Neural cell (in vitro differentiated cells): ENCODE measurements at regions not wholly inside any gene's neighbourhood (a gene's known extent, or its start where the extent isn't known, plus 50 kb on each side); places are given as distances from the start of the nearest gene placed in this dataset.

Source experiments
- H2AFZ ChIP-seq: fragments of 200-600, 300-800 bp; sonication (generic), shearing (Covaris generic); 2 replicates; pipeline ENCODE4 v1.6.0; 2014; ENCODE audit warnings: low read depth, mild to moderate bottlenecking, antibody characterized with exemption, low read length, moderate library complexity
- H3F3A ChIP-seq: fragments of 200-600 bp; shearing (Covaris generic); 2 replicates; pipeline ENCODE4 v1.6.1; 2016; ENCODE audit warnings: mild to moderate bottlenecking, moderate library complexity, mixed read lengths, antibody characterized with exemption, low read length; ENCODE audit not compliant: insufficient read depth, poor library complexity, severe bottlenecking
- H3K27ac ChIP-seq: fragments of 200-600, 300-800 bp; sonication (generic), shearing (Covaris generic); 2 replicates; pipeline ENCODE4 v1.5.1; 2014; ENCODE audit warnings: mild to moderate bottlenecking, low read length, moderate library complexity
- H3K27me3 ChIP-seq: fragments of 300-800, 200-600 bp; sonication (generic), shearing (Covaris generic); 2 replicates; pipeline ENCODE4 v1.6.0; 2014; ENCODE audit warnings: mild to moderate bottlenecking, low read depth, low read length, moderate library complexity; ENCODE audit not compliant: insufficient read depth
- H3K36me3 ChIP-seq: fragments of 300-800, 200-600 bp; sonication (generic), shearing (Covaris generic); 2 replicates; pipeline ENCODE4 v1.5.1; 2014; ENCODE audit warnings: mild to moderate bottlenecking, antibody characterized with exemption, low read length, moderate library complexity; ENCODE audit not compliant: insufficient read depth
- H3K4me2 ChIP-seq: fragments of 300-800, 200-600 bp; sonication (generic), shearing (Covaris generic); 2 replicates; pipeline ENCODE4 v1.6.0; 2014; ENCODE audit warnings: mild to moderate bottlenecking, low read length
- H3K4me3 ChIP-seq: fragments of 300-800, 200-600 bp; sonication (generic), shearing (Covaris generic); 2 replicates; pipeline ENCODE4 v1.5.1; 2014; ENCODE audit warnings: mild to moderate bottlenecking, low read length, moderate library complexity
- H3K79me2 ChIP-seq: fragments of 200-600 bp; shearing (Covaris generic); replicated peaks from 2 replicates; pipeline ENCODE4 v1.6.0; 2014; ENCODE audit warnings: mild to moderate bottlenecking, low read length, moderate library complexity; ENCODE audit not compliant: insufficient read depth
- H3K9ac ChIP-seq: fragments of 300-800, 200-600 bp; sonication (generic), shearing (Covaris generic); 2 replicates; pipeline ENCODE4 v1.6.1; 2016; ENCODE audit warnings: mild to moderate bottlenecking, low read length, mixed read lengths
- H3K9me2 ChIP-seq: fragments of 200-600 bp; shearing (Covaris generic); 2 replicates; pipeline ENCODE4 v1.6.1; 2016; ENCODE audit warnings: mild to moderate bottlenecking, low read length, mixed read lengths; ENCODE audit not compliant: insufficient read depth
- H3K9me3 ChIP-seq: fragments of 200-600, 300-800 bp; sonication (generic), shearing (Covaris generic); 2 replicates; pipeline ENCODE4 v1.6.1; 2016; ENCODE audit warnings: mild to moderate bottlenecking, mixed run types, low read length, moderate library complexity, mixed read lengths
- H4K20me1 ChIP-seq: fragments of 200-600 bp; shearing (Covaris generic); 2 replicates; pipeline ENCODE4 v1.6.1; 2016; ENCODE audit warnings: mild to moderate bottlenecking, mixed run types; ENCODE audit not compliant: insufficient read depth
- EP300 ChIP-seq: fragments of 450-650 bp; conservative IDR thresholded peaks from 2 replicates; pipeline ENCODE4 v1.6.1; 2014; ENCODE audit warnings: antibody characterized with exemption, mild to moderate bottlenecking, moderate library complexity; ENCODE audit not compliant: poor library complexity, severe bottlenecking
- EZH2 ChIP-seq: fragments of 200-600, 300-800 bp; shearing (Covaris generic), sonication (generic); IDR thresholded peaks from 2 replicates; pipeline ENCODE4 v1.6.1; 2014; ENCODE audit warnings: antibody characterized with exemption, low read length, borderline replicate concordance, mild to moderate bottlenecking; ENCODE audit not compliant: insufficient read depth, poor library complexity, severe bottlenecking
- MXI1 ChIP-seq: fragments of 450-650 bp; conservative IDR thresholded peaks from 2 replicates; pipeline ENCODE4 v1.6.1; 2014; ENCODE audit warnings: antibody characterized with exemption, mild to moderate bottlenecking; ENCODE audit not compliant: poor library complexity, severe bottlenecking
- POLR2AphosphoS5 ChIP-seq: IDR thresholded peaks from 2 replicates; pipeline ENCODE4 v1.6.1; 2012
- RAD21 ChIP-seq: fragments of 450-650 bp; conservative IDR thresholded peaks from 2 replicates; pipeline ENCODE4 v1.6.1; 2014; ENCODE audit warnings: antibody characterized with exemption, mild to moderate bottlenecking, moderate library complexity
- SMC3 ChIP-seq: fragments of 450-650 bp; conservative IDR thresholded peaks from 2 replicates; pipeline ENCODE4 v1.6.1; 2014; ENCODE audit warnings: antibody characterized with exemption, mild to moderate bottlenecking, moderate library complexity; ENCODE audit not compliant: poor library complexity
- TAF1 ChIP-seq: IDR thresholded peaks from 2 replicates; pipeline ENCODE4 v1.6.1; 2012; ENCODE audit warnings: low read depth
- TF ChIP-seq, protein P1 (sequence below): IDR thresholded peaks from 2 replicates; pipeline ENCODE4 v1.6.1; 2012; ENCODE audit warnings: borderline replicate concordance
- TF ChIP-seq, protein P2 (sequence below): fragments of 450-650 bp; IDR thresholded peaks from 2 replicates; pipeline ENCODE4 v1.5.1; 2014; ENCODE audit warnings: antibody characterized with exemption, mild to moderate bottlenecking, moderate library complexity; ENCODE audit not compliant: poor library complexity, severe bottlenecking

GRCh38 chr10:130956251-130956650, 355.3 kb downstream of the TCERG1L start:
- Histone ChIP-seq H2AFZ (no peak overlapping the region), H3K27ac (no peak overlapping the region), H3K79me2 (no peaks in the 10 kb centered on the region), H4K20me1 (no peaks in the 10 kb centered on the region), H3K4me3 (no peak overlapping the region), H3F3A (no peaks in the 10 kb centered on the region), H3K9ac (no peak overlapping the region), H3K27me3 (no peaks in the 10 kb centered on the region), H3K9me3 (no peaks in the 10 kb centered on the region), H3K4me2 (no peak overlapping the region), H3K9me2 (no peaks in the 10 kb centered on the region), H3K36me3 (no peaks in the 10 kb centered on the region)
- no peak for TF ChIP-seq RAD21

DNA sequence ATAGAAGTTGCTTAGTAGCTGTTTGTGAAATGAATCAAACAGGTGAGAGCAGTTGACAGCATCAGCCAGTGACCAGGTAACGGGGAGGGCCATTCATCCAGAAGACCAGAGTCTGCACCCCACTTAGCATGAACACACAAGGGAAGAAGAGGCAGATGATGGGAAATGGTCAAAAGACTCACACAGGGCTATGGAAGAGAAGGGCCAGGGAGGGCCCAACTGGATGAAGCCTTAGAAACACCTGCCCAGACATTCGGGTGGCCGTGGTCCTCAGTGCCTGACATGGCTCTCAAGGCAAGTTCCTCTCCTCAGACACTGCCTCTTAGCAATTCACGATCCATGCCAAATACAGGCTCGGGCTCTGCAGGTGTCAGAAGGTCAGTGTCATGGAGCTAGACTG, 354.1 kb downstream of the TCERG1L start:
- Histone ChIP-seq H3K79me2 (no peaks in the 10 kb centered on the region), H4K20me1 (no peaks in the 10 kb centered on the region), H3F3A (no peaks in the 10 kb centered on the region), H3K9me3 (no peaks in the 10 kb centered on the region), H2AFZ (no peak overlapping the region), H3K4me3 (no peak overlapping the region), H3K4me2 (no peak overlapping the region), H3K27ac (no peak overlapping the region), H3K36me3 (no peaks in the 10 kb centered on the region), H3K9ac (no peak overlapping the region), H3K27me3 (no peaks in the 10 kb centered on the region), H3K9me2 (no peaks in the 10 kb centered on the region)
- TF ChIP-seq EP300: no peak
- TF ChIP-seq, protein P1, sequence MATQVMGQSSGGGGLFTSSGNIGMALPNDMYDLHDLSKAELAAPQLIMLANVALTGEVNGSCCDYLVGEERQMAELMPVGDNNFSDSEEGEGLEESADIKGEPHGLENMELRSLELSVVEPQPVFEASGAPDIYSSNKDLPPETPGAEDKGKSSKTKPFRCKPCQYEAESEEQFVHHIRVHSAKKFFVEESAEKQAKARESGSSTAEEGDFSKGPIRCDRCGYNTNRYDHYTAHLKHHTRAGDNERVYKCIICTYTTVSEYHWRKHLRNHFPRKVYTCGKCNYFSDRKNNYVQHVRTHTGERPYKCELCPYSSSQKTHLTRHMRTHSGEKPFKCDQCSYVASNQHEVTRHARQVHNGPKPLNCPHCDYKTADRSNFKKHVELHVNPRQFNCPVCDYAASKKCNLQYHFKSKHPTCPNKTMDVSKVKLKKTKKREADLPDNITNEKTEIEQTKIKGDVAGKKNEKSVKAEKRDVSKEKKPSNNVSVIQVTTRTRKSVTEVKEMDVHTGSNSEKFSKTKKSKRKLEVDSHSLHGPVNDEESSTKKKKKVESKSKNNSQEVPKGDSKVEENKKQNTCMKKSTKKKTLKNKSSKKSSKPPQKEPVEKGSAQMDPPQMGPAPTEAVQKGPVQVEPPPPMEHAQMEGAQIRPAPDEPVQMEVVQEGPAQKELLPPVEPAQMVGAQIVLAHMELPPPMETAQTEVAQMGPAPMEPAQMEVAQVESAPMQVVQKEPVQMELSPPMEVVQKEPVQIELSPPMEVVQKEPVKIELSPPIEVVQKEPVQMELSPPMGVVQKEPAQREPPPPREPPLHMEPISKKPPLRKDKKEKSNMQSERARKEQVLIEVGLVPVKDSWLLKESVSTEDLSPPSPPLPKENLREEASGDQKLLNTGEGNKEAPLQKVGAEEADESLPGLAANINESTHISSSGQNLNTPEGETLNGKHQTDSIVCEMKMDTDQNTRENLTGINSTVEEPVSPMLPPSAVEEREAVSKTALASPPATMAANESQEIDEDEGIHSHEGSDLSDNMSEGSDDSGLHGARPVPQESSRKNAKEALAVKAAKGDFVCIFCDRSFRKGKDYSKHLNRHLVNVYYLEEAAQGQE: no peak
- no peak for TF ChIP-seq SMC3
- no peak for TF ChIP-seq POLR2AphosphoS5
- TF ChIP-seq TAF1: no peak
- no peak for TF ChIP-seq RAD21
- TF ChIP-seq MXI1: no peak
- TF ChIP-seq, protein P2, sequence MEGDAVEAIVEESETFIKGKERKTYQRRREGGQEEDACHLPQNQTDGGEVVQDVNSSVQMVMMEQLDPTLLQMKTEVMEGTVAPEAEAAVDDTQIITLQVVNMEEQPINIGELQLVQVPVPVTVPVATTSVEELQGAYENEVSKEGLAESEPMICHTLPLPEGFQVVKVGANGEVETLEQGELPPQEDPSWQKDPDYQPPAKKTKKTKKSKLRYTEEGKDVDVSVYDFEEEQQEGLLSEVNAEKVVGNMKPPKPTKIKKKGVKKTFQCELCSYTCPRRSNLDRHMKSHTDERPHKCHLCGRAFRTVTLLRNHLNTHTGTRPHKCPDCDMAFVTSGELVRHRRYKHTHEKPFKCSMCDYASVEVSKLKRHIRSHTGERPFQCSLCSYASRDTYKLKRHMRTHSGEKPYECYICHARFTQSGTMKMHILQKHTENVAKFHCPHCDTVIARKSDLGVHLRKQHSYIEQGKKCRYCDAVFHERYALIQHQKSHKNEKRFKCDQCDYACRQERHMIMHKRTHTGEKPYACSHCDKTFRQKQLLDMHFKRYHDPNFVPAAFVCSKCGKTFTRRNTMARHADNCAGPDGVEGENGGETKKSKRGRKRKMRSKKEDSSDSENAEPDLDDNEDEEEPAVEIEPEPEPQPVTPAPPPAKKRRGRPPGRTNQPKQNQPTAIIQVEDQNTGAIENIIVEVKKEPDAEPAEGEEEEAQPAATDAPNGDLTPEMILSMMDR: no peak
- TF ChIP-seq EZH2: no peak

- Histone ChIP-seq H3K27me3 (no peaks in the 10 kb centered on the region), H4K20me1 (no peaks in the 10 kb centered on the region), H2AFZ (no peak overlapping the region), H3K9ac (no peak overlapping the region), H3K9me2 (no peaks in the 10 kb centered on the region), H3K36me3 (no peaks in the 10 kb centered on the region), H3F3A (no peaks in the 10 kb centered on the region), H3K4me3 (no peak overlapping the region), H3K4me2 (no peak overlapping the region), H3K27ac (no peak overlapping the region), H3K79me2 (no peaks in the 10 kb centered on the region), H3K9me3 (no peaks in the 10 kb centered on the region)
- TF ChIP-seq POLR2AphosphoS5 (no peak), RAD21 (no peak), SMC3 (no peak), EZH2 (no peak), MXI1 (no peak), EP300 (no peak), TAF1 (no peak)
- TF ChIP-seq, protein P1: no peak
- TF ChIP-seq, protein P2: no peak
Observed at GRCh38 chr10:130958003-130958402, 353.5 kb downstream of the TCERG1L start.
